Astrocyte (in vitro differentiated cells and primary cell): ENCODE measurements at regions not wholly inside any gene's neighbourhood (a gene's known extent, or its start where the extent isn't known, plus 50 kb on each side); places are given as distances from the start of the nearest gene placed in this dataset.

Experiments used
- EZH2 ChIP-seq: IDR thresholded peaks from 2 replicates; pipeline ENCODE4 v1.6.1; 2012; ENCODE audit warnings: mild to moderate bottlenecking, low read length, inconsistent platforms; ENCODE audit not compliant: insufficient read depth
- TF ChIP-seq, protein P1 (sequence below): IDR thresholded peaks from 2 replicates; pipeline ENCODE4 v1.5.1; 2011; ENCODE audit warnings: low read depth, mild to moderate bottlenecking, inconsistent platforms, low read length, moderate library complexity; ENCODE audit not compliant: insufficient read depth

DNA sequence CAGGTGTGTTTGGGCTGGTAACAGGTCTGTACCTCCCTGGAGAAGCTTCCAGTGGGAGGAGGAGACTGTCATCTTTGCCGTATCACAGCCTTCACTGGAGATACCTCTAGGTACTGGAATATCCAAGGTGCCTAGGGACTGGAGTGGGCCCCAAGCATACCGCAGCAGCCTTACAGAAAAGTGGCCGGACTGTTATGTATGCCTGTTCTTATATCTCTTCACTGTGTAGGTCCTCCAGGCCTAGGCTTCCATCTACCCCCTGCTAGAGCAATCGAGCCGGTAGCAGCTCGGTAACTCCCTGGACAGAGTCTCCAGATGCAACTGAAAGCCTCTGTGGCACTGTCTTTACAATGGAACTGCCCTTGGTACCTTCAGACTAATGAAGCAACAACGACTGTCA lies 277.4 kb upstream of the GRIA3 start:
- TF ChIP-seq, protein P1, sequence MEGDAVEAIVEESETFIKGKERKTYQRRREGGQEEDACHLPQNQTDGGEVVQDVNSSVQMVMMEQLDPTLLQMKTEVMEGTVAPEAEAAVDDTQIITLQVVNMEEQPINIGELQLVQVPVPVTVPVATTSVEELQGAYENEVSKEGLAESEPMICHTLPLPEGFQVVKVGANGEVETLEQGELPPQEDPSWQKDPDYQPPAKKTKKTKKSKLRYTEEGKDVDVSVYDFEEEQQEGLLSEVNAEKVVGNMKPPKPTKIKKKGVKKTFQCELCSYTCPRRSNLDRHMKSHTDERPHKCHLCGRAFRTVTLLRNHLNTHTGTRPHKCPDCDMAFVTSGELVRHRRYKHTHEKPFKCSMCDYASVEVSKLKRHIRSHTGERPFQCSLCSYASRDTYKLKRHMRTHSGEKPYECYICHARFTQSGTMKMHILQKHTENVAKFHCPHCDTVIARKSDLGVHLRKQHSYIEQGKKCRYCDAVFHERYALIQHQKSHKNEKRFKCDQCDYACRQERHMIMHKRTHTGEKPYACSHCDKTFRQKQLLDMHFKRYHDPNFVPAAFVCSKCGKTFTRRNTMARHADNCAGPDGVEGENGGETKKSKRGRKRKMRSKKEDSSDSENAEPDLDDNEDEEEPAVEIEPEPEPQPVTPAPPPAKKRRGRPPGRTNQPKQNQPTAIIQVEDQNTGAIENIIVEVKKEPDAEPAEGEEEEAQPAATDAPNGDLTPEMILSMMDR, result no peak
- no peak for TF ChIP-seq EZH2
